HG03175 (cell line): ENCODE measurements at regions not wholly inside any gene's neighbourhood (a gene's known extent, or its start where the extent isn't known, plus 50 kb on each side); places are given as distances from the start of the nearest gene placed in this dataset.

Source experiments
- ATAC-seq: cut with Tn5 transposase; IDR thresholded peaks from one replicate; pipeline ENCODE4 v1.9.1; 2021; ENCODE audit warnings: mild to moderate bottlenecking, moderate library complexity; ENCODE audit not compliant: unreplicated experiment

DNA sequence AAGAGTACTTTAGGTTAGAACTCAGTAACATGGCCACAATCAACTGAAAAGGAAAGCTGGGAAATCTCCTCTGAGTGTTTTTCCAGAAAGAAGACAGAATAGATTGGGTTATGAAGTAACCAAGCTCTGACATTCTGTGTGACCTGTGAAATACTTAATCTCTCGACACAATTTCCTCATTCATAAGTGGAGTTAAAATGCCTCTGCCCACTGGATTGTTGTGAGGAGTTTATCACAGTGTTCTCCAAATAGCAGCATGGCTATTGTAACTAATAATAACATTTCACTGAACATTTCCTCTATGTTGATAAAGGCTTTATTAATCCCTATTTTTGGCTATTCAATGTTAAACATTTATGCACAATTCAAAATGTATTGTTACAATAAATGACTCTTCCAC, 311.0 kb downstream of the GABRB2 start:
- no peak for ATAC-seq

DNA sequence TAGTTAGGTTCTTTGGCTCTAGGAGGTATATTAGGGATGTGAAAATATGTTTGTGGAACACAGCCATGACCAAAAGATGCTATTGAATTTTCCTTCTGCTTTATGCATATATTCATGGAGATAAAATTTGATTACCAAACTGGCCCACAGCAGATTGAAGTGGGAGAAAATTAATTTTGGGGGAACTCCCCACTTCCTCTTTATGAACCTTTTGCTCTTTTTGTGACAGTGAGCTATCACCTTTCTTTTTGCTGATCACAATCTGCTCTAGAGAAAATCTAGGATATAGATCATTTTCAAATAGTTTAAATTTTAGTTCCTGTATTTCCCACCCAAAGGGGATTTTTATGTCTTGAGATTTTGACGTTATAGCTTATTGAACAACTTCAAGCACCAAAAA, 313.0 kb downstream of the GABRB2 start:
- ATAC-seq: no peak

DNA sequence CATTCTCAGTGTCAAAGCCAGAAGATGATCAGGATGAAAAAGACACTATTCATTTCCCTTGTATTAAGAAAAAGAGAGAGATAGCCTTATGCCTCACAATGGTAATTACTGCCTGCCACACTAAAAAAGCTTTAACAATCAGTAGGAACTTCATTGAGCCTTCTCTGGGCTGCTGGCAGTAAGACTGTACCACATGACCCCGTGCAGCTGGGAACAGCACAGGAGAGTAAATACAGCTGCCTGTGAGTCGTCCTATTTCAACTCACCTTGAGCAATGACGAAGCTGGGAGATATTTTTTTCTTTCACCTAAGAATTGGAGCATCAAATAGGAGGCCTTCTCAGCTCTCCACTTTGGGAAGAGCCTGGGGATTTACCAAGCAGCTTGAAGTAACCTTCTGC, 316.3 kb downstream of the GABRB2 start:
- ATAC-seq: no peak

GRCh38 chr5:161219816-161220215, 326.7 kb downstream of the GABRB2 start:
- ATAC-seq: no peak

DNA sequence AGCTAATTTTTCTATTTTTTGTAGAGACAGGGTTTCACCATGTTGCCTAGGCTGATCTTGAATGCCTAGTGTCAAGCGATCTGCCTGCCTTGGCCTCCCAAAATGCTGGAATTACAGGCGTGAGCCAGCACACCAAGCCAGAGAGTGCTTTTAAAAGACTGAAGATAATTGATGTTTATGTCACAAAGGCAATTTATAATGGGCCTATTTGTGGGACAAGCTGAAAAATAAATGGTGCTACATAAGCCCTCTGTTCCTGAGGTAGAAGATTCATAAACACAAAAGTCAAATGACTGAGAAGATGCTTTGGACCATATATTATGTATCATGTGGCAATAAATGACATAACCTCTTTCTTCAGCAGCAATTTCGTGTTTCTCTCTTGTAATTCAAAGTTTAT, 329.6 kb downstream of the GABRB2 start:
- ATAC-seq: no peak

GRCh38 chr5:161212123-161212712, 334.3 kb downstream of the GABRB2 start:
- ATAC-seq: no peak

DNA sequence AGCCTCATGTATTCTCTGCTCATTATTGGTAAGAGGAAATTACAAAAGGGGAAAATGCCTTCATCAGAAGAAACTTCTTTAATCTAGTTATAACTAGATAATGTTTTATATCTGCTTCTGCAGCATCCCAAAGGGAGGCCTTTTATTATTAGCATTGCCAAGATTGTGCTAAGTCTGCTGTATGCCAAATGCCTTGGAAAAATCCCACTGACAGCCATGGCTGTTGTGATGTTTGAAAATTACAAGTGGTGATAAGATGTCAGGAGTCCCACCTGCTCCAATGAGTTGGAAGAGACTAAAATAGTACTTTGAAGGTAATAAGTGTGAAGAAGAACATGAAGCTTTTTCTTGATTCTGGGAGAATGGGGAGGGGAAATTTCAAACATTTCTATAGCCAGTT, 345.0 kb downstream of the GABRB2 start:
- no peak for ATAC-seq

- ATAC-seq: no peak
Measured at GRCh38 chr5:161190778-161191177, 338.8 kb upstream of the ATP10B start.

- ATAC-seq: no peak
Measured at GRCh38 chr5:161190086-161190485, 338.1 kb upstream of the ATP10B start.

- no peak for ATAC-seq
Measured at GRCh38 chr5:161189452-161189851, 337.4 kb upstream of the ATP10B start.

- no peak for ATAC-seq
Measured at GRCh38 chr5:161183559-161183958, 331.5 kb upstream of the ATP10B start.

DNA sequence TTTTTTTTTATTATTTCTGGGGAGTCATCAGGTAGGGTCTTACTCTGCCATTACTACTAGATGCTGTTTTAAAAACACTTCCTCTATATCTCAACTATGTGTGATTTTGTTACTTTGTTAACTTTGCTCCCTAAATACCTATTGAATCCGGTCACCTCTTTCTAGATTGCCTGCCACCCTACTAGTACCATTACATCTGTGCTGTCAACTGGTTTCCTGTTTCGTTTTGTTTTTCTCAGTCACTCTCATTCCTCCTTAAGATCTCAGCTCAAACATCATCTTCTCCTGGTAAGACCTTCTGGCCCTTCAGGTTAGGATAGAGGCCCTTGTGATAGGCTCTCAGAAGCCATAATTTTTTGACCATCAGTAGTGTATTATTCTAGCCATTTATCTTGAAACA, 324.2 kb upstream of the ATP10B start:
- ATAC-seq: no peak

- no peak for ATAC-seq
Measured at GRCh38 chr5:161169776-161170175, 317.8 kb upstream of the ATP10B start.

- ATAC-seq: no peak
Measured at GRCh38 chr5:161167016-161167767, 315.2 kb upstream of the ATP10B start.

GRCh38 chr5:161165998-161166660, 314.1 kb upstream of the ATP10B start:
- no peak for ATAC-seq

DNA sequence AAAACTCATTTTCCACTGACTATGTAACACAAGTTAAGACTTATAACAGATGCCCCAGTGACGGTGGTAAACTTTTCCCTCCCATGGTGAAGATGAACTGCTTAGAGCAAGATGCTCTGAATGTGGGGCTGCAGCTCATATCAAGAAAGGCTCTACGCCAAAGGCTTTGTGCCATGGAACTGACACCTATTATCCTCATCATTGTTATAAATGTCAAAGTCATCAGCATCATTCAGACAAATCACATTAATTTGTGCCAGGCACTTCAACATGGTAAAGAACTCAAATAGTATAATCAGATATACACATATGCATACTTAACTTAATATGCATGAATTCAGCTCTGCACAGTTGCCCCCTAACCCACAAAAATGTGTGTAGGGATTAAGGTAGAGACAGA, 305.9 kb upstream of the ATP10B start:
- ATAC-seq: no peak

DNA sequence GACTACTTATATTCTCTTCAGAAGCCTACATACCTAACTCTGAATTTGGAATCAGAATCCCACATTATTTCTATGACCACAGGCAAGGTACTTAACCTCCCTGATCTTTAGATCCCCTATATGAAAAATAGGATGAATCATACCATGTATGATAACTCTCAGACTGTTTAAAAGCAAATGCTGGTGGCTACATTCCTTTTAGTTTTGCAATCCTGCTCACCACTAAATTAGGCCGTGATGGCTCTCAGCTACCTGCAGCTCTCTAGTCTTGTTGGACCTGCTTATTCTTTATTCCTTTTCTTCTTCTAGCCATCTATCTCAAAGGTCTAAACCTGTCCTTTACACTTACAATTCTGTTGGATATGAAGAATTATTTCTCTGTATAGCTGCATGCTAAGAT, 303.4 kb upstream of the ATP10B start:
- ATAC-seq: no peak

GRCh38 chr5:161152415-161152940, 300.5 kb upstream of the ATP10B start:
- no peak for ATAC-seq

GRCh38 chr5:161150441-161150988, 298.5 kb upstream of the ATP10B start:
- no peak for ATAC-seq

- ATAC-seq: no peak
Measured at GRCh38 chr5:161149078-161149477, 297.1 kb upstream of the ATP10B start.

- ATAC-seq: no peak
Measured at GRCh38 chr5:161138751-161139455, 286.9 kb upstream of the ATP10B start.
